Lung (tissue), 11 donors: ENCODE measurements at regions not wholly inside any gene's neighbourhood (a gene's known extent, or its start where the extent isn't known, plus 50 kb on each side); places are given as distances from the start of the nearest gene placed in this dataset.

Experiments used
- ATAC-seq: fragments of 200-7000 bp; cut with Tn5 transposase; one replicate; pipeline ENCODE4 v1.9.1; 2020; ENCODE audit warnings: moderate number of reproducible peaks; ENCODE audit not compliant: insufficient read depth, low FRiP score
- DNase-seq, 3 donors: peaks; one replicate each; pipeline ENCODE4 v3.0.0-alpha.2; 2013 to 2017
- H3K27ac ChIP-seq, 2 donors: one replicate each; pipeline ENCODE4 v1.5.1; 2013; ENCODE audit warnings: mild to moderate bottlenecking in 2 of 2, moderate library complexity in 2 of 2, control low read depth in 1 of 2, inconsistent platforms in 1 of 2, low read depth in 1 of 2, low read length in 1 of 2
- H3K27me3 ChIP-seq, 3 donors: one replicate each; pipeline ENCODE4 v1.5.1; 2013; ENCODE audit warnings: low read length in 2 of 3; ENCODE audit not compliant: control insufficient read depth in 3 of 3, insufficient read depth in 3 of 3
- H3K36me3 ChIP-seq, 4 donors: one replicate each; pipeline ENCODE4 v1.5.1; 2013; ENCODE audit warnings: low read length in 4 of 4, mild to moderate bottlenecking in 1 of 4, moderate library complexity in 1 of 4; ENCODE audit not compliant: control insufficient read depth in 4 of 4, insufficient read depth in 4 of 4
- H3K4me1 ChIP-seq, 5 donors: one replicate each; pipeline ENCODE4 v1.5.1; 2013; ENCODE audit warnings: low read length in 5 of 5, mild to moderate bottlenecking in 2 of 5, moderate library complexity in 1 of 5; ENCODE audit not compliant: control insufficient read depth in 5 of 5, insufficient read depth in 5 of 5
- H3K4me3 ChIP-seq: one replicate; pipeline ENCODE4 v1.5.1; 2013; ENCODE audit warnings: mild to moderate bottlenecking, control low read depth, moderate library complexity
- H3K9ac ChIP-seq, 2 donors: one replicate each; pipeline ENCODE4 v1.5.1; 2013; ENCODE audit warnings: low read length in 2 of 2, control low read depth in 1 of 2; ENCODE audit not compliant: insufficient read depth in 1 of 2
- H3K9me3 ChIP-seq, 4 donors: one replicate each; pipeline ENCODE4 v1.5.1; 2013; ENCODE audit warnings: low read length in 3 of 4, mild to moderate bottlenecking in 1 of 4, moderate library complexity in 1 of 4; ENCODE audit not compliant: control insufficient read depth in 4 of 4, insufficient read depth in 3 of 4
- CTCF ChIP-seq: IDR thresholded peaks from 2 replicates; pipeline ENCODE4 v1.5.1; 2012; ENCODE audit warnings: mild to moderate bottlenecking; ENCODE audit errors: control extremely low read depth, extremely low read depth
- WGBS, 2 donors: extraction: QIAGEN DNeasy Blood & Tissue Kit; methylation state at CpG; one replicate each; pipeline ENCODE4 v1.1.7; 2013; 5-methylcytosine and 5-hydroxymethylcytosine counted together
- donor health status: control.
- donor health status: control.
- donor health status: Bipolar disorder and iron deficiency.
- donor health status: healthy.
- donor health status: DM: yes; HTN: yes; CAD: no.

GRCh38 chr10:3685384-3685783 lies 99.6 kb downstream of the KLF6 start:
- 65 to 76% methylated on average over 3 of the region's 3 CpGs for WGBS, 2 donors
- Histone ChIP-seq H3K9me3 (peaks cover 0 to 2% (median 0%) of the 10 kb centered on the region in 4 donors), H3K9ac (no peak overlapping the region), H3K4me1 (no peaks in the 10 kb centered on the region), H3K27ac (no peak overlapping the region), H3K4me3 (no peak overlapping the region), H3K27me3 (no peaks in the 10 kb centered on the region), H3K36me3 (no peaks in the 10 kb centered on the region)
- no peak for TF ChIP-seq CTCF
- ATAC-seq (no peak), DNase-seq (no peak)

GRCh38 chr10:3684891-3685290 lies 100.1 kb downstream of the KLF6 start:
- WGBS, 2 donors: 40 to 52% methylated on average over 2 of the region's 2 CpGs
- no peak for TF ChIP-seq CTCF

GRCh38 chr10:3683560-3683959 lies 101.4 kb downstream of the KLF6 start:
- TF ChIP-seq CTCF: no peak
- H3K27me3 ChIP-seq: no peaks in the 10 kb centered on the region
- peaks cover 0 to 2% (median 0%) of the 10 kb centered on the region in 4 donors for H3K9me3 ChIP-seq
- H3K36me3 ChIP-seq: no peaks in the 10 kb centered on the region
- H3K4me1 ChIP-seq: no peaks in the 10 kb centered on the region
- no peak overlapping the region for H3K4me3 ChIP-seq
- no peak overlapping the region for H3K9ac ChIP-seq
- no peak overlapping the region for H3K27ac ChIP-seq
- DNase-seq: no peak
- WGBS, 2 donors: 93 to 98% methylated on average over 4 of the region's 4 CpGs
- ATAC-seq: no peak

More at GRCh38 chr10:3684891-3685290, 100.1 kb downstream of the KLF6 start:
- Histone ChIP-seq H3K36me3 (no peaks in the 10 kb centered on the region), H3K9me3 (peaks cover 0 to 2% (median 0%) of the 10 kb centered on the region in 4 donors), H3K4me3 (no peak overlapping the region), H3K27ac (no peak overlapping the region), H3K9ac (no peak overlapping the region), H3K4me1 (no peaks in the 10 kb centered on the region), H3K27me3 (no peaks in the 10 kb centered on the region)
- ATAC-seq (no peak), DNase-seq (no peak)

GRCh38 chr10:3682745-3683144 lies 102.3 kb downstream of the KLF6 start:
- Histone ChIP-seq H3K27ac (no peak overlapping the region), H3K4me3 (no peak overlapping the region), H3K9me3 (peaks cover 0 to 2% (median 0%) of the 10 kb centered on the region in 4 donors), H3K27me3 (no peaks in the 10 kb centered on the region), H3K36me3 (no peaks in the 10 kb centered on the region), H3K9ac (no peak overlapping the region), H3K4me1 (no peaks in the 10 kb centered on the region)
- WGBS, 2 donors: 93 to 98% methylated on average over 6 of the region's 6 CpGs
- no peak for DNase-seq
- no peak for ATAC-seq
- TF ChIP-seq CTCF: no peak
